ENCODE measurements at regions not wholly inside any gene's neighbourhood (a gene's known extent, or its start where the extent isn't known, plus 50 kb on each side); places are given as distances from the start of the nearest gene placed in this dataset.

GRCh38 chr3:174342171-174342570 lies 517.0 kb upstream of the NAALADL2 start:
- TF ChIP-seq CTCF (IDR thresholded peaks at IDR 0.05) (no peak), POLR2A (IDR thresholded peaks at IDR 0.05) (no peak)

Data from vagina (tissue), 2 donors.